Endothelial cell of umbilical vein (primary cell): ENCODE measurements at regions not wholly inside any gene's neighbourhood (a gene's known extent, or its start where the extent isn't known, plus 50 kb on each side); places are given as distances from the start of the nearest gene placed in this dataset.

Source experiments
- BruUV-seq: library from RNA; stranded (reverse); fragments of 400-500 nt; replicated peaks from 2 replicates; lab custom pipeline; 2021; lab: Mats Ljungman, UMichigan
- CTCF ChIA-PET: fragments of 300-600, 350-600 bp; sonication (Branson Sonifier 250); formaldehyde crosslinking; loops from one replicate; lab custom pipeline; 2021; ENCODE audit warnings: antibody characterized with exemption, inconsistent platforms; lab: Charles Lee
- POLR2A ChIA-PET: fragments of 300-600, 350-600 bp; sonication (Branson Sonifier 250); formaldehyde crosslinking; loops from one replicate; lab custom pipeline; 2021; ENCODE audit warnings: antibody characterized with exemption, inconsistent platforms; lab: Charles Lee
- DNase-seq: peaks from one replicate; pipeline ENCODE4 v3.0.0-alpha.2; 2011; ENCODE audit warnings: low read depth, low spot score
- FAIRE-seq: peaks from 2 replicates; lab custom pipeline; 2011; peaks lifted over from hg19 to GRCh38; lab: Jason Lieb, UNC
- H2AFZ ChIP-seq: 2 replicates; pipeline ENCODE4 v1.6.0; 2012; ENCODE audit warnings: low read depth, low read length, control low read depth, inconsistent platforms
- H3K27ac ChIP-seq: 2 replicates; pipeline ENCODE4 v1.5.1; 2011; ENCODE audit warnings: low read depth, mild to moderate bottlenecking, control low read depth, low read length, moderate library complexity; ENCODE audit not compliant: insufficient read depth
- H3K27me3 ChIP-seq, 2 experiments: 2 replicates each; pipeline versions ENCODE4 v1.6.0 to v1.6.1; 2011; ENCODE audit warnings: low read length in 2 of 2, mixed read lengths in 1 of 2; ENCODE audit not compliant: control insufficient read depth in 2 of 2, insufficient read depth in 2 of 2
- H3K36me3 ChIP-seq, 2 experiments: 2 replicates in 1 of 2; 3 replicates in 1 of 2; pipeline ENCODE4 v1.5.1; 2011; ENCODE audit warnings: low read length in 2 of 2, mild to moderate bottlenecking in 1 of 2, moderate library complexity in 1 of 2; ENCODE audit not compliant: control insufficient read depth in 2 of 2, insufficient read depth in 2 of 2; ENCODE audit errors: extremely low read depth in 1 of 2
- H3K4me1 ChIP-seq: 3 replicates; pipeline ENCODE4 v1.5.1; 2011; ENCODE audit warnings: mild to moderate bottlenecking, low read length; ENCODE audit not compliant: control insufficient read depth, insufficient read depth; ENCODE audit errors: extremely low read depth
- H3K4me2 ChIP-seq: 2 replicates; pipeline ENCODE4 v1.6.1; 2011; ENCODE audit warnings: low read length, control low read depth, mixed read lengths; ENCODE audit not compliant: insufficient read depth
- H3K4me3 ChIP-seq, 3 experiments: fragments of 200-600 bp in 1 of 3; sonication (generic), shearing (Covaris generic) in 1 of 3; replicated peaks in 1 of 3; 2 replicates each; pipeline ENCODE4 v1.5.1; 2011 to 2016; ENCODE audit warnings: control low read depth in 3 of 3, low read length in 3 of 3, mild to moderate bottlenecking in 2 of 3, inconsistent platforms in 1 of 3, low read depth in 1 of 3, moderate library complexity in 1 of 3; ENCODE audit not compliant: insufficient read depth in 1 of 3
- H3K79me2 ChIP-seq: 2 replicates; pipeline ENCODE4 v1.6.0; 2012; ENCODE audit warnings: low read length, inconsistent platforms; ENCODE audit not compliant: control insufficient read depth, insufficient read depth
- H3K9ac ChIP-seq: replicated peaks from 2 replicates; pipeline ENCODE3; 2011; ENCODE audit warnings: low read length, control low read depth; ENCODE audit not compliant: insufficient read depth; ENCODE audit errors: extremely low read depth
- H3K9me1 ChIP-seq: replicated peaks from 3 replicates; pipeline ENCODE4 v1.6.0; 2011; ENCODE audit warnings: mild to moderate bottlenecking, low read length; ENCODE audit not compliant: control insufficient read depth, insufficient read depth; ENCODE audit errors: extremely low read depth
- H3K9me3 ChIP-seq: replicated peaks from 2 replicates; pipeline ENCODE4 v1.5.1; 2012; ENCODE audit warnings: low read length, inconsistent platforms; ENCODE audit not compliant: control insufficient read depth, insufficient read depth
- H4K20me1 ChIP-seq: replicated peaks from 2 replicates; pipeline ENCODE3; 2011; ENCODE audit warnings: mild to moderate bottlenecking, low read length; ENCODE audit not compliant: control insufficient read depth, insufficient read depth; ENCODE audit errors: extremely low read depth
- EZH2 ChIP-seq: IDR thresholded peaks from 2 replicates; pipeline ENCODE4 v1.6.1; 2012; ENCODE audit warnings: borderline replicate concordance, low read depth, mild to moderate bottlenecking, moderate library complexity, low read length, inconsistent platforms; ENCODE audit not compliant: severe bottlenecking
- FOS ChIP-seq: IDR thresholded peaks from 2 replicates; pipeline ENCODE4 v1.6.1; 2011; ENCODE audit warnings: mild to moderate bottlenecking, low read length, moderate library complexity, borderline replicate concordance; ENCODE audit not compliant: insufficient read depth
- GATA2 ChIP-seq: IDR thresholded peaks from 2 replicates; pipeline ENCODE4 v1.7.0; 2011; ENCODE audit warnings: low read depth, mild to moderate bottlenecking, moderate library complexity, mixed read lengths, low read length; ENCODE audit not compliant: insufficient read length, insufficient read depth
- JUN ChIP-seq: IDR thresholded peaks from 2 replicates; pipeline ENCODE4 v1.6.1; 2011; ENCODE audit warnings: borderline replicate concordance, low read depth; ENCODE audit not compliant: insufficient read length, insufficient read depth
- MYC ChIP-seq: IDR thresholded peaks from one replicate; pipeline ENCODE4 v1.6.1; 2011; ENCODE audit warnings: mild to moderate bottlenecking, low read depth, low read length
- POLR2A ChIP-seq: IDR thresholded peaks from 2 replicates; pipeline ENCODE4 v1.6.1; 2012; ENCODE audit warnings: low read depth, mild to moderate bottlenecking, control low read depth, low read length
- POLR2AphosphoS5 ChIP-seq: IDR thresholded peaks from 2 replicates; pipeline ENCODE4 v1.6.1; 2012; ENCODE audit warnings: low read depth, mild to moderate bottlenecking, control low read depth, low read length, moderate library complexity; ENCODE audit not compliant: insufficient read depth
- dilution Hi-C: fragments of 300-500 bp; cut with MboI; formaldehyde crosslinking; loops from one replicate; pipeline ENCODE4 v1.15.0; 2019; ENCODE audit warnings: low sequenced_read_pairs; ENCODE audit not compliant: extremely low pct_ligation_motif_present
- intact Hi-C: fragments of 100-400 bp; cut with micrococcal nuclease; formaldehyde crosslinking; loops from one replicate; pipeline ENCODE4 v1.10.0; 2022
- TF ChIP-seq, protein P1 (sequence below), 2 donors: IDR thresholded peaks; 1 replicate in 1 of 2; 2 replicates in 1 of 2; pipeline ENCODE4 v1.5.1; 2011; ENCODE audit warnings: low read length in 2 of 2, mild to moderate bottlenecking in 2 of 2, moderate library complexity in 2 of 2, control low read depth in 1 of 2, inconsistent platforms in 1 of 2, low read depth in 1 of 2; ENCODE audit not compliant: insufficient read depth in 1 of 2; ENCODE audit errors: extremely low read depth in 1 of 2
- TF ChIP-seq, protein P2 (sequence below): IDR thresholded peaks from 2 replicates; pipeline ENCODE4 v1.6.1; 2011; ENCODE audit not compliant: insufficient read depth, insufficient read length

DNA sequence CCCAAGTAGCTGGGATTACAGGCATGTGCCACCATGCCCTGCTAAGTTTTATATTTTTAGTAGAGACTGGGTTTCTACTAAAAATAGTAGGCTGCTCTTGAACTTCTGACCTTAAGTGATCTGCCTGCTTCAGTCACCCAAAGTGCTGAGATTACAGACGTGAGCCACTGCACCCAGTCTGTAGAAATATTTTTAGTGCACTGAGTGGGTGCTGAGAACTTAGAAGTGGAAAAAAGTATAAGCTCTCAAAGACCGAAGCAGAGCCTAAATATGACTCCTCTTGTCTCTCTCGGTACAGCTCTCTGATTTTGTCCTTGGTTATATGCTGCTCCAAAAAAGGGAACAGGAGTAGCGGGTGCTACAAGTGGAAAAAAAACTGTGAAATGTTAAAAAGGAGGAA is 353.8 kb upstream of the IZUMO3 start:
- no peaks in the 10 kb centered on the region for H3K79me2 ChIP-seq
- H3K4me3 ChIP-seq, result no peak overlapping the region
- POLR2A ChIA-PET, result no interaction called here
- intact Hi-C loops (no loop called here), dilution Hi-C loops (no loop called here)
- DNase-seq (no peak), FAIRE-seq (no peak)
- no peaks in the 10 kb centered on the region for H3K36me3 ChIP-seq
- CTCF ChIA-PET, result no interaction called here
- no peaks in the 10 kb centered on the region for H3K9me3 ChIP-seq
- no TSS peak for BruUV-seq
- H3K9ac ChIP-seq, result no peak overlapping the region
- H2AFZ ChIP-seq, result no peak overlapping the region
- H3K4me1 ChIP-seq, result no peaks in the 10 kb centered on the region
- H3K4me2 ChIP-seq, result no peak overlapping the region
- TF ChIP-seq POLR2AphosphoS5, result no peak
- no peak for TF ChIP-seq EZH2
- TF ChIP-seq, protein P1, sequence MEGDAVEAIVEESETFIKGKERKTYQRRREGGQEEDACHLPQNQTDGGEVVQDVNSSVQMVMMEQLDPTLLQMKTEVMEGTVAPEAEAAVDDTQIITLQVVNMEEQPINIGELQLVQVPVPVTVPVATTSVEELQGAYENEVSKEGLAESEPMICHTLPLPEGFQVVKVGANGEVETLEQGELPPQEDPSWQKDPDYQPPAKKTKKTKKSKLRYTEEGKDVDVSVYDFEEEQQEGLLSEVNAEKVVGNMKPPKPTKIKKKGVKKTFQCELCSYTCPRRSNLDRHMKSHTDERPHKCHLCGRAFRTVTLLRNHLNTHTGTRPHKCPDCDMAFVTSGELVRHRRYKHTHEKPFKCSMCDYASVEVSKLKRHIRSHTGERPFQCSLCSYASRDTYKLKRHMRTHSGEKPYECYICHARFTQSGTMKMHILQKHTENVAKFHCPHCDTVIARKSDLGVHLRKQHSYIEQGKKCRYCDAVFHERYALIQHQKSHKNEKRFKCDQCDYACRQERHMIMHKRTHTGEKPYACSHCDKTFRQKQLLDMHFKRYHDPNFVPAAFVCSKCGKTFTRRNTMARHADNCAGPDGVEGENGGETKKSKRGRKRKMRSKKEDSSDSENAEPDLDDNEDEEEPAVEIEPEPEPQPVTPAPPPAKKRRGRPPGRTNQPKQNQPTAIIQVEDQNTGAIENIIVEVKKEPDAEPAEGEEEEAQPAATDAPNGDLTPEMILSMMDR (IDR thresholded peaks at IDR 0.05; ENCODE audit: extremely low read depth in 1 of 2, insufficient read depth in 1 of 2, low read depth in 1 of 2, low read length in 2 of 2), result no peak
- no peak for TF ChIP-seq FOS
- TF ChIP-seq, protein P2, sequence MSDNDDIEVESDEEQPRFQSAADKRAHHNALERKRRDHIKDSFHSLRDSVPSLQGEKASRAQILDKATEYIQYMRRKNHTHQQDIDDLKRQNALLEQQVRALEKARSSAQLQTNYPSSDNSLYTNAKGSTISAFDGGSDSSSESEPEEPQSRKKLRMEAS, result no peak
- TF ChIP-seq GATA2, result no peak
- TF ChIP-seq POLR2A, result no peak
- TF ChIP-seq MYC, result no peak
- no peak for TF ChIP-seq JUN
- H3K27me3 ChIP-seq, result no peaks in the 10 kb centered on the region
- no peak overlapping the region for H3K27ac ChIP-seq
- H4K20me1 ChIP-seq, result no peaks in the 10 kb centered on the region
- H3K9me1 ChIP-seq, result no peaks in the 10 kb centered on the region
